ENCODE measurements at regions not wholly inside any gene's neighbourhood (a gene's known extent, or its start where the extent isn't known, plus 50 kb on each side); places are given as distances from the start of the nearest gene placed in this dataset.
"Not testable (repeated sequence)": the region's sequence is repeated elsewhere in the genome, so short reads cannot be mapped to it uniquely, and the experiment has no call there.

GRCh38 chr2:133886735-133887675 is 318.7 kb upstream of the NCKAP5 start:
- DNase-seq = peak; percentile 30 to 71 (median 57)

DNA sequence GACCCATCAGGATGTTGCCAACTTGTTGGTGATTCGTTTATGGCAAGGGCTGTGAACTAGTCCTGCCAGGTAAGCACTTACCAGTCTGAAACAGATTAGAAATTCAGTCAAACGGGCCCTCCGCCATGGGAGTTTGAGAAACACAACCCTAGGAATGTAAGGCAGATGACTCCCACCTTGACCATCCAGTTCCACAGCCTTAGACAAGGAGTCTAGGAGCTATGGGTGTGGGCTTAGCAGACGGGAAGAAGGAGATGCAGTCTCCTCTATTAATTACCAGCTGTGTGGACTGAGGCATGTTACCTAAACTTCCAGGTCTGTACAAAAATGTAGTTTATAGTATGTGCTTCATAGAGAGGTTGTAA is 319.4 kb upstream of the NCKAP5 start:
- DNase-seq = no peak

DNA sequence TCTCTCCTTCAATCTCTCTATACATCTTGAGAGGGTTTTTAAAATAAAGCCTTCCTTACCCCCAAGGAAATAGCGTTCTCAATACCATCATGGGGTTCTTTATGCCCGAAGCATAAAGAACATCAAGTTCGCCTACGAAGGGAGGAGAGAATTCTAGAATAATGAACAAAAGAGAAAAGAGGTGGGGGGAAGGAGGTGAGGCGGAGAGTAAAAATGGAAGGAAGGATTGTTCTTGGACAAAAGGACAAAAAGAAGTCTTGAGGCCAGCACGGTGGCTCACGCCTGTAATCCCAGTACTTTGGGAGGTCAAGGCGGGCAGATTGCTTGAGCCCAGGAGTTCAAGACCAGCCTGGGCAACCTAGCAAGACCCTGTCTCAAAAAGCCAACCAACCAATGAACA is 319.8 kb upstream of the NCKAP5 start:
- DNase-seq = no peak

DNA sequence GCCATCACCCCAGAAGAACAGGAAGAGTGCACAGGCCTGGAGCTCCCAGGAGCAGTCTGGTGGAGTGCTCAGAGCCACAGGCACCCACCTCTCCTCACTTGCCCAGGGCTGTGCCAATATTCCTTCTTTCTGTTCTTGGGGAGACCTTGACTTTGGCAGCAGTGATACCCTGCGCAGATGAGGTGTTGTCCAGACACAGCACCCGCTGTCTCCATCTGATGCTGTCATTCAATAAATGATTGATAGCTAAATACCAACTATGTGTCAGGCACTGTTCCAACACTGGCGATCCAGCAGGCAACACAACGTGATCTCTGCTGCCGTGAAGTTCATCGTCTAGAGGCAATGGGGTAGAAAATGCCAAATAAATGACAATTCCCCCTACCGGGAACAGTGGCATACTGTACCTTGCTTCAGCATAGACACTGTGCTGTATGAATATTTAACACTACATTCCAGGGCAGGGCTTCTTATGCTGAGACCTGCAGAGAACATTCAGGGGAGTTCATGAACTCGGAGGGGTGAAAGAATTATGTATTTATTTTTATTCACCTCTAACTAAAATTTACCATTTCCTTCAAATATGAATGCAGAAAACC is 320.5 kb upstream of the NCKAP5 start:
- no peak for DNase-seq

DNA sequence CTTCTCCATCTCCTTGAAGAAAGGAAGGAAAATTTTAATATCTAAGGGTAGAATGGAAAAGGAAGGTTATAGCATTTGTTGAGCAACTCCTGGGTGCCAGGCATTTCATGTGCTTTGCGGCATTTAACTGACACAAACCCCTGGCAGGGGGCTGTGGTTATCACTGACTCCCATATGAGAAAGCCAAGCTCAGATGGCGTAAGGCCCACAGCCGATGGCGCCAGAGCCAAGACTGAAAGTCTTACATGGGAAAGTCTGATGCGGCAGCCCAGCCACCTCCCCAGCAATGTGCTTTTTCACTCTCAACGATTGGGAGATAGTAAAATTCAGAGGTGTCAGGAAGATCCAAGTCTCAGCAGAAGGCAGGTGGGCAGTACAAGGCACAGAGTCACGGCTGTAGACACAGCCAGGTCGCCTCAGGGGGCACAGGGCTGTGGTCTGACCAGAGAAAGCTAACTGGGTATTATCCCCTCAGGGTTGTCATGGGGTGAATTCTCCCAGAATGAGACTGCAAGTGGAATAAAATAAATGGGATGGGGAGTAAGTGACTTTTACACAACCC is 324.2 kb upstream of the NCKAP5 start:
- no peak for DNase-seq

- DNase-seq = no peak
Measured at GRCh38 chr2:133894429-133894828, 326.2 kb upstream of the NCKAP5 start.

DNA sequence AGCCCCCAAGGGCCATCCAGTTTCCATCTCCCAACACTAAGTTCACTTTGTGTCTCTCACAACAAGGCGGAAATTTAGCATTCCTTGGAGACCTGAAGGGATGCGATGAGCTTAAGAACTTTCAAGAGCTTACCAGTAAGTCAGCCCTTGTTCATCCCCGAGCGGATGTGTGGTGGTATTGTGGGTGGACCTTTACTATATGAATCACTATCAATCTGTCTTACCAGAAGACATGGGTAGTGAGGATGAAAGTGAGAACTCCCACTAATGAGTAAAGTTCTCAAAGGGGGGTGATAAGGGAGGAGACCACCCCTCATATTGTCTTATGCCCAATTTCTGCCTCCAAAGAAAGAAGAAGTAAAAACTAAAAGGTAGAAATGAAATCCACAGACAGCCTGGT is 329.6 kb upstream of the NCKAP5 start:
- DNase-seq = not testable (repeated sequence)

DNA sequence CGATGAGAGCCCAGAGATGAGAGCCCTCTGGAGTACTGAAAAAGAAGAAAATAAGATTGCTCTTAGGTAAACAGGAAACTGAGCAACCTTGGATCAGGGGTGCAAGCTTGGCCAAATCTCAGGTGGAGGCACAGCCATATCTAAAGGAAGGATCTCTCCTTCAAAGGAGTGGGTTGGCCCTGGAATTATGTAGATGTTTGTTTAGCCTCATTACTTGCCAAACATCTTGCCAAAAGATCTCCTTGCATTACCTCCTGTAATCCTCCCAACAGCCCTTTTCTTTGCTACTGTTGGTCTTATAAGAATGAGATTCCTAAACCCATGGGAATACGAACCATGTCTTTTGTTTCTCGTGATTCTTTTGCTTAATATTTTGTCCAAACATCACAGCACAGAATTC is 332.6 kb upstream of the NCKAP5 start:
- DNase-seq = no peak

GRCh38 chr2:133906396-133906795 is 338.1 kb upstream of the NCKAP5 start:
- DNase-seq = no peak

GRCh38 chr2:133906926-133907325 is 338.7 kb upstream of the NCKAP5 start:
- no peak for DNase-seq

DNA sequence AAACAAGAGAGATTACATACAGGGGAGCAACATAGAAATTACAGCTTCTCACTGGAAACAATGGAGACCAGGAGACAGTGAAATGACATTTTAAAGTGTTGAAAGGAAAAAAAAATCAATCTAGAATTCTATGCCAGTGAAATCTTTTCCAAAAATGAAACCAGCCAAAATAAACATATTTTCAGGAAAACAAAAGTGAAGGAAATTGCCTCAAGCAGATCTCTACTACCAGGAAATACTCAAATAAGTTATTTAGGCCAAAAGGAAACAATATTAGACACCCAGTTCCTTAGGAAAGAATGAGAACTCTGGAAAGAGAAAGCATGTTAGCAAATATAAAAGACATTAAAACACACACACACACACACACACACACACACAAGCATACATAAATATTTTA is 339.9 kb upstream of the NCKAP5 start:
- no peak for DNase-seq

GRCh38 chr2:133918141-133918540 is 335.7 kb upstream of the MGAT5 start:
- DNase-seq = no peak

DNA sequence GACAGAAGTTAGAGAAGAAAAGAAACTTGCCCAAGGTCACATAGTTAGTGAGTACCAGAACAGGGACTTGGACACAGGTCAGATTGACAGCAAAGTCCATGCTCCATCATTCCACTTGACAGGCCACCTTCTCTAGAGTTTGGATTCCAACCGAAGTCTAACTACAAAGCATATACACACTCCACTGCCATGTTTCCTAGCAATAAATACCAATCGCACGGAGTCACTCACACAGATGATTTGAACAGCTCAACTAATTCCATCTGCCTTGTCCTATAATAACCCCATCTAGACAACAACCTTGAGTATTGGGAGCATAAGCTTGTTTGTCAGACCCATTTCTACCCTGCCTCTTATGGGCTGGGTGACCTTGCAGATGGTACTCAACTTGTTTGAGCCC is 334.6 kb upstream of the MGAT5 start:
- DNase-seq = no peak

GRCh38 chr2:133927894-133928293 is 326.0 kb upstream of the MGAT5 start:
- DNase-seq = no peak

GRCh38 chr2:133936096-133936495 is 317.8 kb upstream of the MGAT5 start:
- no peak for DNase-seq

GRCh38 chr2:133936601-133937000 is 317.3 kb upstream of the MGAT5 start:
- no peak for DNase-seq

DNA sequence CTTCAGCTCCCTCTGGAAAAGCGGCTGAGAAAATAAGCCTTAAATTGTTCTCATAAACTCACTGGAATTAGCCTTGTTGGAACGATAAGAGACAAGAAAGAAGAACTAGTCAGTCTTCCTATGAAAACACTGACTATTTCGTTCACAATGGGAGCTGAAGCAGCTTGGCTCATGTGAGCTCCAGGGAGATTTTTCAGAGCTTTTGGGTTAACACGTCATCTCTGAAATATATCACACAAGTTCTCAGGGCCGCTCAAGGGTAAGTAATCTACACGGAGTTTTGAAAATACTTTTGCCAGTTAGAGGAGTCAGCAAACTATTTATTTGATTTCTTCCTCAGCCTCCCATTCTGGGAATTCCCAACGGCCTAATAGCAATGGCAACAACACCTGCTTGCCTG is 316.2 kb upstream of the MGAT5 start:
- no peak for DNase-seq

- DNase-seq = peak in 2 of 3 experiments; percentile 2 to 37
Measured at GRCh38 chr2:133940134-133940533, 313.7 kb upstream of the MGAT5 start.

DNA sequence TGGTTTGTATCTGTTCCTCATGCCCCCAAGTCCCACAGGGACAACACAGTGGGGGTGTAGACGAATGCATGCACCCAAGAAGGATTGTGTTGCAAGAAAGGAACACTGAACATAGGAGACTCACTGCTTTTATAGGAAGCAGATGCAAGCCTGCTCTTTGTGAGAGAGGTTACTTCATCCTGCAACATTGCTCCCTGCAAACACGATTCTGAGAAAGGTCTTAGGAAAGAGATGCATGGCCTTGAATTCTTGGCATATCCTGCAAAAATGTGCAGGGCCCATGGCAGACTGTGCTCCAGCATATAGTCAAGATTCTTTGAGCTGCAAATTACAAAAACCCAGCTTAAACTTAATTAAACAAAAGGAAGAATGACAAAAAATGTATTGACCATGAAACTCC is 312.2 kb upstream of the MGAT5 start:
- no peak for DNase-seq

GRCh38 chr2:133942398-133942797 is 311.5 kb upstream of the MGAT5 start:
- DNase-seq = no peak

DNA sequence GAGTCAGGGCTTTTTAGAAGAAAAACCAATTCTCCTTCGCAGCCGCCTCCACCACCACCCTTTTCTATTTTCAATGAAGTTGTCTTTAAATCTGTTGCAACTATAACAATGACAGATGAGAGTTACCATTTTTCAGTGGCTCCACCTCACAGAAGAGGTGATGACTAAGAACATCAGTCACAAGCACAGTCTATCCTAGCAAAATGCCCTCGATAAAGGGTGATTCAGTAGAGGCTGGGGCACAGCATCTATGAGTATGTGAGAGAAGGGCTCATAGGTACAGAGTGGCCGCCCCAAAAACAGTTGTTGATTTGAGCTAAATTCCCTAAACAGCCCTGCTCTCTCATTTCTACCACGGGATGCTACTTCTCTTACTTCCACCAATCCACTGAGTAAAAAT is 310.8 kb upstream of the MGAT5 start:
- no peak for DNase-seq

DNA sequence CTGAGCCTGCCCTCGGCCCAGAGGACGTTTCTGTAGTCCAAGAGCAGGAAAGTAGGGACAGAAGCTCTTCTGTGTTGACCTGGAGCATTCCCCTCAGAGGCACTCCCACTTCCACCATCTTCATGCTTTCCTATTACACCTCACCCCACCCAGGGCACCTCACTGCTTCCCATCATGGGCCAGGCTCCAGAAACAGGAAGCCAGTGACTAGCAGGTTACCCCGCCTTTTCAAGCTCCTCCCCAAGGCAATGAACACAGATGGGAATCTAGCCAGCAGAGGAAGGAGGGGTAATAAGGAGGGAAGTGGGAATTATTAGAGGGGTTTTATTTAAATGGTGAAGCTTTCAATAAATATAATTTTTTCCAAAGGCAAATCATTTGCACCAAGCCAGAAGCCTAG is 308.8 kb upstream of the MGAT5 start:
- DNase-seq = no peak

GRCh38 chr2:133947057-133947456 is 306.8 kb upstream of the MGAT5 start:
- DNase-seq = no peak

GRCh38 chr2:133948610-133949290 is 305.1 kb upstream of the MGAT5 start:
- DNase-seq = no peak

All from NCI-H1417 (cell line).